UCSD-AML1 (cell line): ENCODE measurements at regions not wholly inside any gene's neighbourhood (a gene's known extent, or its start where the extent isn't known, plus 50 kb on each side); places are given as distances from the start of the nearest gene placed in this dataset.

Source experiments
- DNase-seq: peaks from one replicate; lab custom pipeline; 2025; ENCODE audit not compliant: unreplicated experiment; lab: John Stamatoyannopoulos, UW

DNA sequence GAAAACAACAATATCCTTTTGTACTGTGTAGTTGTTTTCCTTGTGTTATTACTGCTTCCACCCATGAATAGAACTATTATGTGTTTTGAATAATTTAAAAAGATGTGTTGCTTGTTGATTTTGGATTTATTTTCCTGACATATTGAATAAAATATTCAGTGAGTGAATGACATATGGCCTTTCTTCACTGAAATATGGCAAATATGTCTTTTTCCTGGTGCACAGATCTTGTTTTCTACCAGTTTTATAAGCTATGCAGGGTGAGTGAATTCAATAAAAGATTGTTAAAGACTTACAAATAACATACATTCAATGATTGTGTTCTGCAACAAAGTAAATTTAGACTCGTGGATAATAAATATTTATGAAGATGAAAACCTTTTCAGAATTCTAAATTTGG is 1216.3 kb upstream of the ADGRL3 start:
- DNase-seq, result no peak

- DNase-seq, result no peak
Observed at GRCh38 chr4:59987289-59987688, 1212.8 kb upstream of the ADGRL3 start.

GRCh38 chr4:59994118-59994517 is 1206.0 kb upstream of the ADGRL3 start:
- DNase-seq, result peak; percentile 14

- DNase-seq, result no peak
Observed at GRCh38 chr4:60002603-60003337, 1197.4 kb upstream of the ADGRL3 start.

DNA sequence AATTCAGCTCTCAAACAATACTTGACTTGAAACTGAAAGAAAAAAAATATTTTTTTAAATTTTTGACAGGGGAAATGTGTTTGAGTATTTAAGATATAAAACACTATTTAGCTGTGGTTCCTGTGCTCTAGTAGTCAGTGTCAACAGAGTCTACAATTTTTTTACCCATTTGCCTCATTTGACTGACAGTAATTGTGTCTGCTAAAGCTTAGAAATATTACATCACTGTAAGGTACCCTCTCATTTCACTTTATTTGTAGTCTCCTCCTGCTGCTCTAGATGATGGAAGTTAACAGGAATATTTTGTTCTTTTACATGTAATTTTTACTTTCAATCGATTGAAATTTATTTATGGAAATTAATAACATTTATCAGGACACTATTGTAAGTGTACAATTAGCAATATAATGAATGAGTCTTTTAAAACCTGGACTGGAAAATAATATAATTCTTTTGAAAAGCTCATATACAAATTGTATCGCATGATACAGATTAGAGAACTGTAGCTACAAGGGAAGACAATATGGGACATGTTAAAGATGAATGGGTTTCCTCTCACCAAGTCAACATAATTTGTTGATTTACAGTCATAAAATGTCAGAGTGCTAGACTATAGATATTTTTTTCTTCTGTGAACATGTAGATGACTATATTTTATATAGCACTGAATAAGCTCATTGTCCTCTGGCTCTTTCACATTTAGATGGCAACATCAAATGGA is 1186.5 kb upstream of the ADGRL3 start:
- no peak for DNase-seq

- no peak for DNase-seq
Observed at GRCh38 chr4:60016971-60017370, 1183.2 kb upstream of the ADGRL3 start.

DNA sequence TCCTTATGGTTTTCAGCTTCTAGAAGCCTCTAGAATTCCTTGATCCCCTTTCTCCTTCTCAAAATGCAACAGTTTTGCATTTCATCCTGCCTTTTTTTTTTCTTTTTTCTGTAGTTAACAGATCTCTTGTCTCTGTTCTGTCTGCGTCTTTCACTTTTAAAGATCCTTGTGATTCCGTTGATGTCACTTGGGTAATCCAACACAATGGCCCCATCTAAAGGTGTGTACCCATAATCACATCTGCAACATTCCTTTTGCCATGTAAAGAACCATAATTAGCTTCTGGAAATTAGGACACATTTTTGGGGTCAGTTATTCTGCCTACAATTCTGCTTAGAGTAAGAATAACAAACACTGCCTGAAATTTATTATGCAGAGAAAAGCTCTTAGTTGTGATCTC is 1180.9 kb upstream of the ADGRL3 start:
- no peak for DNase-seq

GRCh38 chr4:60019946-60020345 is 1180.2 kb upstream of the ADGRL3 start:
- DNase-seq, result no peak

- peak; percentile 2 for DNase-seq
Observed at GRCh38 chr4:60020389-60020788, 1179.7 kb upstream of the ADGRL3 start.

GRCh38 chr4:60033826-60034225 is 1166.3 kb upstream of the ADGRL3 start:
- no peak for DNase-seq

GRCh38 chr4:60034361-60034760 is 1165.8 kb upstream of the ADGRL3 start:
- DNase-seq, result no peak

DNA sequence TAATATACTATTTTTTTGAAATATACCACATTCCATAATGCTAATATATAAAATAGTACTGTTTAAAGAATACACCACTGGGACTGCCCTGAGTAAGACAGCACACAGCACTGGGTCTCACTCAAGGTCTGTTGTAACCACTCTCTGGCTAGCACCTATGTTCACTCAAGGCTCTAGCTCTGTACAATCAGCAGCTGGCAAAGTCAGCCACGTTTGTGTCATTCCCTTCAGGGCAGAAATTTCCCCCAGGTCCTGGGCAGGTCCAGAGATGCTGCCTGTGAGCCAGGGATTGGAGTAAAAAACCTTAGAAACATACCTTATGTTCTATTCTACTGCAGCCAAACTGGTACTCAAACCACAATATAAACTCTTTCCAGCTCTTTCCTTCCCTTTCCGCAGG is 1160.2 kb upstream of the ADGRL3 start:
- no peak for DNase-seq

DNA sequence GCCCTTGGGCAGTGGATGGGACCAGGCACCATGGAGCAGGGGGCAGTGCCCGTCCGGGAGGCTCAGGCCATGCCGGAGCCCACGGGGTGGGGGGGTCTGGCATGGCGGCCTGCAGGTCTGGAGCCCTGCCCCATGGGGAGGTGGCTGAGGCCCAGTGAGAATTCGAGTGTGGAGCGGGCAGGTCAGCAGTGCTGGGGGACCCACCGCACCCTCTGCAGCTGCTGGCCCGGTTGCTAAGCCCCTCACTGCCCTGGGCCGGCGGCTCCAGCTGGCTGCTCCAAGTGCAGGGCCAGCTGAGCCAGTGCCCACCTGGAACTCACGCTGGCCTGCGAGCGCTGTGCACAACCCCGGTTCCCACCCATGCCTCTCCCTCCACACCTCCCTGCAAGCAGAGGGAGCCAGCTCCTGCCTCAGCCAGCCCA is 1157.9 kb upstream of the ADGRL3 start:
- DNase-seq, result no peak

- DNase-seq, result no peak
Observed at GRCh38 chr4:60042941-60043340, 1157.2 kb upstream of the ADGRL3 start.

DNA sequence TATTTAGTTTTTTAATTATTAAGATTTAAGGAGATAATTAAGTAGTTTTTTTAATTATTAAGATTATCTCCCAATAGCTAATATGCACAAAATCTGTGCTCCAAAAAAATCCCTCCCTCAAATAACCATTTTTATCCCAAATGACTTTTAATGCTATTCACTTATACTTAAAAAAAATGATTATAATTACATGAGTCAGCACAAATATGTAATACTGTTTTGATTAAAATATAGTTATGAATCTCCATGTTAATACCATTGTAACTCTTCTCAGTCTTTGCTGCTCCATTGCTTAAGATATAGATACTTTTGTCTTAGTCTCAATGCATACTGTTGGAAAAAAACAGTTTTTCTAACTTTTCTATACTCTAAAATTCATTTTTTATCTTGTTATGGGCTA is 1121.1 kb upstream of the ADGRL3 start:
- no peak for DNase-seq

DNA sequence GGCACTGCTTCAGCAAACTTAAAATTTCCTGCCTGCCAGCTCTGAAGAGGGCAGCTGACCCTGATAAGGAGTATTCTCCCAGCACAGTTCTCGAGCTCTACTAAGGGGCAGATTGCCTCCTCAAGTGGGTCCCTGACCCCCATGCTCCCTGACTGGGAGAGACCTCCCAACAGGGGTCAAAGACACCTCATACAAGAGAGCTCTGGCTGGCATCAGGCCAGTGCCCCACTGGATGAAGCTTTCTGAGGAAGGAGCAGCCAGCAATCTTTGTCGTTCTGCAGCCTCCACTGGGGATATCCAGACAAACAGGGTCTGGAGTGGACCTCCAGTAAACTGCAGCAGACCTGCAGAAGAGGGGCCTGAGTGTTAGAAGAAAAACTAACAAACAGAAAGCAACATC is 1118.3 kb upstream of the ADGRL3 start:
- DNase-seq, result no peak

GRCh38 chr4:60088807-60089486 is 1111.2 kb upstream of the ADGRL3 start:
- no peak for DNase-seq

- no peak for DNase-seq
Observed at GRCh38 chr4:60089546-60090273, 1110.4 kb upstream of the ADGRL3 start.

- no peak for DNase-seq
Observed at GRCh38 chr4:60096676-60097075, 1103.5 kb upstream of the ADGRL3 start.

GRCh38 chr4:60116592-60116991 is 1083.5 kb upstream of the ADGRL3 start:
- no peak for DNase-seq

GRCh38 chr4:60117726-60118323 is 1082.3 kb upstream of the ADGRL3 start:
- no peak for DNase-seq
